Suprapubic skin (tissue), 4 donors: ENCODE measurements at regions not wholly inside any gene's neighbourhood (a gene's known extent, or its start where the extent isn't known, plus 50 kb on each side); places are given as distances from the start of the nearest gene placed in this dataset.
"Not testable (repeated sequence)": the region's sequence is repeated elsewhere in the genome, so short reads cannot be mapped to it uniquely, and the experiment has no call there.

Experiments
- EP300 ChIP-seq: sonication (generic); formaldehyde crosslinking; IDR thresholded peaks from one replicate; pipeline ENCODE4 v1.6.1; 2017; ENCODE audit warnings: antibody characterized with exemption
- POLR2A ChIP-seq, 2 donors: fragments of 450-650 bp; IDR thresholded peaks; one replicate each; pipeline ENCODE4 v1.6.1; 2017; ENCODE audit warnings: antibody characterized with exemption in 2 of 2, mild to moderate bottlenecking in 2 of 2, moderate library complexity in 2 of 2
- POLR2AphosphoS5 ChIP-seq, 3 donors: sonication (generic); formaldehyde crosslinking; IDR thresholded peaks; one replicate each; pipeline ENCODE4 v1.6.1; 2017; ENCODE audit warnings: antibody characterized with exemption in 3 of 3
- TF ChIP-seq, protein P1 (sequence below), 2 donors: fragments of 200-600 bp in 1 of 2; fragments of 450-650 bp in 1 of 2; sonication (generic) in 1 of 2; IDR thresholded peaks; one replicate each; pipeline ENCODE4 v1.5.1; 2016 to 2019; ENCODE audit warnings: antibody characterized with exemption in 2 of 2, mild to moderate bottlenecking in 1 of 2, moderate library complexity in 1 of 2

DNA sequence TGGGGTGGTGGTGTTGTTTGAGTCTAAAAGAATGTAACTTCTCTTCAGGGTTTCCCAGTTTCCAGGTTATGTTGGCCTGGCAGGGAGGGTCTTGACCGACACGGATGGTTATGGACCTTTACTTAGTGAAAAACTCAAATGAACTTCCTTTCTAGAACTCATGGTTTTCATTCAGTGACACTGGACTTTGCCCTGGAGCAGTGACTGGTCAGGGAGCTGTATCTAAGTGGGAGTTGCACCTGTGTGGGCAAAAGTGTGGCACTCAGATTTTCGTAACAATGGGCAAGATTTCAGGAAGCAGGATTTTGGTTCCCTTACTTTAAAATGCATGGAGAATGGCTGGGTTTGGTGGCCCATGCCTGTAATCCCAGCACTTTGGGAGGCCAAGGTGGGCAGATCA lies 68.5 kb upstream of the FAM72C start:
- TF ChIP-seq EP300; POLR2A (IDR thresholded peaks at IDR 0.05); POLR2AphosphoS5 (IDR thresholded peaks at IDR 0.05): not testable (repeated sequence)
- TF ChIP-seq, protein P1, sequence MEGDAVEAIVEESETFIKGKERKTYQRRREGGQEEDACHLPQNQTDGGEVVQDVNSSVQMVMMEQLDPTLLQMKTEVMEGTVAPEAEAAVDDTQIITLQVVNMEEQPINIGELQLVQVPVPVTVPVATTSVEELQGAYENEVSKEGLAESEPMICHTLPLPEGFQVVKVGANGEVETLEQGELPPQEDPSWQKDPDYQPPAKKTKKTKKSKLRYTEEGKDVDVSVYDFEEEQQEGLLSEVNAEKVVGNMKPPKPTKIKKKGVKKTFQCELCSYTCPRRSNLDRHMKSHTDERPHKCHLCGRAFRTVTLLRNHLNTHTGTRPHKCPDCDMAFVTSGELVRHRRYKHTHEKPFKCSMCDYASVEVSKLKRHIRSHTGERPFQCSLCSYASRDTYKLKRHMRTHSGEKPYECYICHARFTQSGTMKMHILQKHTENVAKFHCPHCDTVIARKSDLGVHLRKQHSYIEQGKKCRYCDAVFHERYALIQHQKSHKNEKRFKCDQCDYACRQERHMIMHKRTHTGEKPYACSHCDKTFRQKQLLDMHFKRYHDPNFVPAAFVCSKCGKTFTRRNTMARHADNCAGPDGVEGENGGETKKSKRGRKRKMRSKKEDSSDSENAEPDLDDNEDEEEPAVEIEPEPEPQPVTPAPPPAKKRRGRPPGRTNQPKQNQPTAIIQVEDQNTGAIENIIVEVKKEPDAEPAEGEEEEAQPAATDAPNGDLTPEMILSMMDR (IDR thresholded peaks at IDR 0.05): not testable (repeated sequence)
